ENCODE measurements at regions not wholly inside any gene's neighbourhood (a gene's known extent, or its start where the extent isn't known, plus 50 kb on each side); places are given as distances from the start of the nearest gene placed in this dataset.

- Mint-ChIP-seq H3K27me3 (ENCODE audit: unreplicated experiment) (no peaks in the 10 kb centered on the region), H3K36me3 (ENCODE audit: insufficient read depth, unreplicated experiment) (no peaks in the 10 kb centered on the region), H3K4me1 (ENCODE audit: low read depth, unreplicated experiment) (no peaks in the 10 kb centered on the region), H3K4me3 (ENCODE audit: low read depth, unreplicated experiment) (no peak overlapping the region), H3K9me3 (ENCODE audit: low read depth, unreplicated experiment) (no peaks in the 10 kb centered on the region), H3K27ac (ENCODE audit: unreplicated experiment) (no peak overlapping the region)
- CTCF ChIA-PET, result no interaction called here
- no peak for DNase-seq
- BruUV-seq (replicated peaks), result no TSS peak
- intact Hi-C loops (cut with micrococcal nuclease; ENCODE audit: unreplicated experiment), result no loop called here
- TF ChIP-seq, protein P1, sequence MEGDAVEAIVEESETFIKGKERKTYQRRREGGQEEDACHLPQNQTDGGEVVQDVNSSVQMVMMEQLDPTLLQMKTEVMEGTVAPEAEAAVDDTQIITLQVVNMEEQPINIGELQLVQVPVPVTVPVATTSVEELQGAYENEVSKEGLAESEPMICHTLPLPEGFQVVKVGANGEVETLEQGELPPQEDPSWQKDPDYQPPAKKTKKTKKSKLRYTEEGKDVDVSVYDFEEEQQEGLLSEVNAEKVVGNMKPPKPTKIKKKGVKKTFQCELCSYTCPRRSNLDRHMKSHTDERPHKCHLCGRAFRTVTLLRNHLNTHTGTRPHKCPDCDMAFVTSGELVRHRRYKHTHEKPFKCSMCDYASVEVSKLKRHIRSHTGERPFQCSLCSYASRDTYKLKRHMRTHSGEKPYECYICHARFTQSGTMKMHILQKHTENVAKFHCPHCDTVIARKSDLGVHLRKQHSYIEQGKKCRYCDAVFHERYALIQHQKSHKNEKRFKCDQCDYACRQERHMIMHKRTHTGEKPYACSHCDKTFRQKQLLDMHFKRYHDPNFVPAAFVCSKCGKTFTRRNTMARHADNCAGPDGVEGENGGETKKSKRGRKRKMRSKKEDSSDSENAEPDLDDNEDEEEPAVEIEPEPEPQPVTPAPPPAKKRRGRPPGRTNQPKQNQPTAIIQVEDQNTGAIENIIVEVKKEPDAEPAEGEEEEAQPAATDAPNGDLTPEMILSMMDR (IDR thresholded peaks at IDR 0.05; ENCODE audit: unreplicated experiment), result no peak
Observed at GRCh38 chr5:74135033-74135432, 505.5 kb downstream of the ENC1 start.

DNA sequence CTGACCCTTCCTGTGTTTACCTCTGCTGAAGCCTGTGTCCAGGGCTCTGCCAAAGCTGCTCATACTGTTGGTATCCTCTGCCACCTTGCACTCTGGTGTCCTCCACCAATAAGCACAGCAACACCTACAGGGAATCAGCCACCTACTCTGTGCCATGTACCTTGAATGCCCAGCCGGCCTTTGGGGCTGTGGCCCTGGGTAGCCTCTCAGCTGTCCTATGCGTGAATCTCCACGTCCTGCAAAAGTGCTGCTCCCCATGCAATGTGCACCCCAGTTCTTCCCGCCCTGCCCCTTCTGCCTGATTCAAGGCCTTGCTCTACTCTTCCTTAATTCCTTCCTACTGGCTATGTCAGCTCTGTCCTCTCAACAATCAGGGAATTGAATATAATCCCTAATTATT, 506.5 kb downstream of the ARHGEF28 start:
- TF ChIP-seq, protein P1 (IDR thresholded peaks at IDR 0.05; ENCODE audit: unreplicated experiment), result no peak
- Mint-ChIP-seq H3K4me3 (ENCODE audit: low read depth, unreplicated experiment) (no peak overlapping the region), H3K36me3 (ENCODE audit: insufficient read depth, unreplicated experiment) (peaks cover 5% of the 10 kb centered on the region), H3K27ac (ENCODE audit: unreplicated experiment) (no peak overlapping the region), H3K4me1 (ENCODE audit: low read depth, unreplicated experiment) (peaks cover 11% of the 10 kb centered on the region), H3K9me3 (ENCODE audit: low read depth, unreplicated experiment) (no peaks in the 10 kb centered on the region), H3K27me3 (ENCODE audit: unreplicated experiment) (no peaks in the 10 kb centered on the region)
- BruUV-seq (replicated peaks), result no TSS peak
- no peak for DNase-seq
- CTCF ChIA-PET, result interaction anchor here (1.1 kb wide), 1 partner anchor 10 kb away, joined by 3 read pairs; no protein-coding TSS in a partner anchor
- intact Hi-C loops (cut with micrococcal nuclease; ENCODE audit: unreplicated experiment), result no loop called here

GRCh38 chr5:74131250-74131649, 505.3 kb downstream of the ARHGEF28 start:
- H3K36me3 Mint-ChIP-seq (ENCODE audit: insufficient read depth, unreplicated experiment), result peaks cover 5% of the 10 kb centered on the region
- no peak overlapping the region for H3K27ac Mint-ChIP-seq (ENCODE audit: unreplicated experiment)
- no peaks in the 10 kb centered on the region for H3K27me3 Mint-ChIP-seq (ENCODE audit: unreplicated experiment)
- no TSS peak for BruUV-seq (replicated peaks)
- H3K9me3 Mint-ChIP-seq (ENCODE audit: low read depth, unreplicated experiment), result no peaks in the 10 kb centered on the region
- DNase-seq, result no peak
- TF ChIP-seq, protein P1 (IDR thresholded peaks at IDR 0.05; ENCODE audit: unreplicated experiment), result no peak
- H3K4me3 Mint-ChIP-seq (ENCODE audit: low read depth, unreplicated experiment), result no peak overlapping the region
- CTCF ChIA-PET, result interaction anchor here (0.6 to 0.7 kb wide), 2 partner anchors 342 to 490 kb away, joined by 3 to 4 read pairs; no protein-coding TSS in a partner anchor
- H3K4me1 Mint-ChIP-seq (ENCODE audit: low read depth, unreplicated experiment), result peaks cover 24% of the 10 kb centered on the region
- intact Hi-C loops (cut with micrococcal nuclease; ENCODE audit: unreplicated experiment), result no loop called here

DNA sequence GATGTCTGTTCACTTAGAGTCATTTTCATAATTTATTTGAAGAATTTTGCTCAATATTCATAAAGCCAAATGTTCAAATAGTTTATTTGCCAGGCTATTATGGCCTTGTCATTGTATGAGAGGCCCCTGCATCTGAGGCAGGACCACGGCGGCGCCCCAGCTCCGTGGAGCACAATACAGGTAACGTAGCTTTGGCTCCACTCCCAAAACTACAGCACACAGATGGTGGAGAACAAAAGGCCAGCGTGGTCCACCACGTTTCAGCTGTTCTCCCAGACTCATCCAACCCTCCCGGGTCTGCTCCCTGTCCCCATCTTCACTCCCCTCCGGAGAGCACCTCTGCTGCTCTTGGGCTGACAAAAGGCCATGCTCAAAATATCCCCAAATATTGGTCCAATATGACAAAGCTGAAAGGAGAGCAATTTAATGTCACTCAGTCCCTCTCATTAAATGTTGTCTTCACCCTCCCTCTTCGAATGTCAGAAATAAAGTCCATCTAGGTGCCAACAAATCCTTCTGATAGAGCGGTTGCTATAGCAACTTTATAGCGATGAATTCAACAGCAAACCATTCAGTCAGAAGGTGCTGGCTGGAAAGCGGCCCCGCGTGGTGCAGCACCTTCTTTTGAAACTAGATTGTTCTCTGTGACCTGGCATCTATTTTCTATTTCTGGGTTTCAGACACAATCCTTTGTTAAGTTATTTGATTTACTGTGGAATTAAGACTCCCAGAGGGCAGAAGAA, 504.3 kb downstream of the ARHGEF28 start:
- no peak for DNase-seq
- peaks cover 5% of the 10 kb centered on the region for H3K36me3 Mint-ChIP-seq (ENCODE audit: insufficient read depth, unreplicated experiment)
- peaks cover 28% of the 10 kb centered on the region for H3K4me1 Mint-ChIP-seq (ENCODE audit: low read depth, unreplicated experiment)
- CTCF ChIA-PET, result no interaction called here
- no peak overlapping the region for H3K27ac Mint-ChIP-seq (ENCODE audit: unreplicated experiment)
- no peak overlapping the region for H3K4me3 Mint-ChIP-seq (ENCODE audit: low read depth, unreplicated experiment)
- BruUV-seq (replicated peaks), result no TSS peak
- intact Hi-C loops (cut with micrococcal nuclease; ENCODE audit: unreplicated experiment), result no loop called here
- no peaks in the 10 kb centered on the region for H3K9me3 Mint-ChIP-seq (ENCODE audit: low read depth, unreplicated experiment)
- TF ChIP-seq, protein P1 (IDR thresholded peaks at IDR 0.05; ENCODE audit: unreplicated experiment), result no peak
- no peaks in the 10 kb centered on the region for H3K27me3 Mint-ChIP-seq (ENCODE audit: unreplicated experiment)

Data from Calu3 (cell line).